Neural progenitor cell (in vitro differentiated cells): ENCODE measurements at regions not wholly inside any gene's neighbourhood (a gene's known extent, or its start where the extent isn't known, plus 50 kb on each side); places are given as distances from the start of the nearest gene placed in this dataset.

Experiments
- DNase-seq: peaks from one replicate; pipeline ENCODE4 v3.0.0-alpha.2; 2016; ENCODE audit warnings: low spot score
- H2AFZ ChIP-seq: fragments of 200-600 bp; sonication (generic); replicated peaks from 2 replicates; pipeline ENCODE4 v1.6.1; 2016; ENCODE audit warnings: antibody characterized with exemption
- H3F3A ChIP-seq: fragments of 200-600 bp; sonication (generic); 2 replicates; pipeline ENCODE4 v1.6.1; 2016; ENCODE audit warnings: antibody characterized with exemption, low read depth
- H3K27ac ChIP-seq: fragments of 200-600 bp; sonication (generic); 2 replicates; pipeline ENCODE4 v1.5.1; 2016; ENCODE audit warnings: mild to moderate bottlenecking
- H3K27me3 ChIP-seq: fragments of 200-600 bp; sonication (generic); 2 replicates; pipeline ENCODE4 v1.6.1; 2016; ENCODE audit warnings: mild to moderate bottlenecking, moderate library complexity
- H3K36me3 ChIP-seq: fragments of 200-600 bp; sonication (generic); 2 replicates; pipeline ENCODE4 v1.5.1; 2016
- H3K4me1 ChIP-seq: fragments of 200-600 bp; sonication (generic); 2 replicates; pipeline ENCODE4 v1.6.1; 2016; ENCODE audit warnings: mixed run types
- H3K4me2 ChIP-seq: fragments of 200-600 bp; sonication (generic); 2 replicates; pipeline ENCODE4 v1.6.1; 2016
- H3K4me3 ChIP-seq: fragments of 200-600 bp; sonication (generic); 2 replicates; pipeline ENCODE4 v1.5.1; 2016
- H3K79me2 ChIP-seq: fragments of 200-600 bp; sonication (generic); 2 replicates; pipeline ENCODE4 v1.6.1; 2016; ENCODE audit warnings: low read depth
- H3K9ac ChIP-seq: fragments of 200-600 bp; sonication (generic); 2 replicates; pipeline ENCODE4 v1.6.1; 2016
- H3K9me3 ChIP-seq: fragments of 200-600 bp; sonication (generic); 2 replicates; pipeline ENCODE4 v1.5.1; 2016; ENCODE audit warnings: low read depth
- H4K20me1 ChIP-seq: fragments of 200-600 bp; sonication (generic); 2 replicates; pipeline ENCODE4 v1.6.1; 2016; ENCODE audit warnings: low read depth
- H3K27ac Mint-ChIP-seq: 3 replicates; pipeline ENCODE4 v1.8.0; 2021; ENCODE audit warnings: mixed read lengths
- H3K27me3 Mint-ChIP-seq: 2 replicates; pipeline ENCODE4 v1.8.0; 2022; ENCODE audit warnings: low read depth, mild to moderate bottlenecking, inconsistent platforms, moderate library complexity, mixed read lengths; ENCODE audit not compliant: insufficient read depth
- H3K36me3 Mint-ChIP-seq: 3 replicates; pipeline ENCODE4 v1.8.0; 2021; ENCODE audit warnings: mixed read lengths
- H3K4me1 Mint-ChIP-seq: 3 replicates; pipeline ENCODE4 v1.8.0; 2021; ENCODE audit warnings: mixed read lengths
- H3K4me3 Mint-ChIP-seq: 3 replicates; pipeline ENCODE4 v1.8.0; 2021; ENCODE audit warnings: mild to moderate bottlenecking, moderate library complexity, mixed read lengths
- H3K9me3 Mint-ChIP-seq: 3 replicates; pipeline ENCODE4 v1.8.0; 2020; ENCODE audit warnings: mixed read lengths
- CTCF ChIP-seq: fragments of 200-600 bp; sonication (generic); IDR thresholded peaks from 2 replicates; pipeline ENCODE4 v1.5.1; 2017; ENCODE audit warnings: antibody characterized with exemption, mild to moderate bottlenecking
- EZH2 ChIP-seq: fragments of 200-600 bp; sonication (generic); IDR thresholded peaks from 2 replicates; pipeline ENCODE4 v1.6.1; 2017; ENCODE audit warnings: antibody characterized with exemption, mild to moderate bottlenecking, moderate library complexity
- EZH2phosphoT487 ChIP-seq: fragments of 200-600 bp; sonication (generic); IDR thresholded peaks from 2 replicates; pipeline ENCODE4 v1.6.1; 2017; ENCODE audit warnings: antibody characterized with exemption

DNA sequence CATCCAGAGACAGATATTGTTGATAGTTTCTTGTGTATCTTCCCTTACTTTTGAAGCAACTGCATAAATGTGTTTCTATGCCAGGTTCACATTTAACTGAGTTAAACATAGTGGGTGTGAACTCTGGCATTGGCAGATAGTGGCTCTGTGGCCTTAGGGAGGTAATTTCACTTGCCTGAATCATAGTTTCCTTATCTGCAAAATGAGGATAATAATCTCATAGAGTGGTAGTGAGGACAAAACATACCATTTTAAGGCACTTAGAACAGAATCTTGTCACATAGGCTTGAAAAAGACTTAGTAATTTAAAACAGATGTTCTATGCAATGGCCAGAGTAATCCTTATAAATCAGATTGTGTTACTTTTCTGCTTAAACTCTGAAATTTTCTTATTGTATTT is 56.4 kb upstream of the SYN3 start:
- no peak overlapping the region for H3K4me2 ChIP-seq
- H3K36me3 ChIP-seq = no peaks in the 10 kb centered on the region
- no peaks in the 10 kb centered on the region for H3K9me3 ChIP-seq
- Mint-ChIP-seq H3K9me3 (no peaks in the 10 kb centered on the region), H3K27me3 (peaks cover 4% of the 10 kb centered on the region), H3K4me1 (peaks cover 34% of the 10 kb centered on the region), H3K27ac (no peak overlapping the region), H3K36me3 (no peaks in the 10 kb centered on the region), H3K4me3 (no peak overlapping the region)
- H4K20me1 ChIP-seq = no peaks in the 10 kb centered on the region
- DNase-seq = no peak
- TF ChIP-seq CTCF = no peak
- TF ChIP-seq EZH2phosphoT487 = no peak
- TF ChIP-seq EZH2 = no peak
- H2AFZ ChIP-seq = no peak overlapping the region
- H3K4me1 ChIP-seq = peaks cover 17% of the 10 kb centered on the region
- no peaks in the 10 kb centered on the region for H3K27me3 ChIP-seq
- H3K9ac ChIP-seq = no peak overlapping the region
- no peak overlapping the region for H3K4me3 ChIP-seq
- H3K79me2 ChIP-seq = no peaks in the 10 kb centered on the region
- H3K27ac ChIP-seq = no peak overlapping the region
- no peaks in the 10 kb centered on the region for H3F3A ChIP-seq

DNA sequence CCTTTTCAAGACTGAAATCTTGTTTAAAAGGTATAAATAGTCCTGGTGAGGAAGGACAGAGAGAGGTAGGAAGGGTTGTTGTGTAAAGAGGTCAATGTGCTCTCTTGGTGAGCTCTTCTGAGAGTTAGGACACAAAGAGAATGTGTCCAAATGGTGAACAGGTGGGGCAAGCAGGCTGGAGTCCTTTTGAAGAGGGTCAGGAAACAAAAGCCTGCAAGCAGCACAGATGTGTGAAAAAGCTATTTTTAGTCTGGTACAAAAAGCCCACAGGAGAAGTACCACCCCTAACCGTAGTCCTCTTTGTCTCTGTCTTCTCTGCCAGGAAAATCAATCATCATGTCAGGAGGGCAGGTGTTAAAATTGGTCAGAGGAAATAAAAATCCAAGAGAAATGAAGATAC is 54.4 kb upstream of the SYN3 start:
- Histone ChIP-seq H3K79me2 (no peaks in the 10 kb centered on the region), H3K27me3 (no peaks in the 10 kb centered on the region), H3K9ac (no peak overlapping the region), H3K9me3 (no peaks in the 10 kb centered on the region), H3K4me1 (peaks cover 17% of the 10 kb centered on the region), H3K4me2 (peak overlapping the region; percentile 42), H3K36me3 (no peaks in the 10 kb centered on the region), H3K27ac (no peak overlapping the region), H4K20me1 (no peaks in the 10 kb centered on the region), H3K4me3 (no peak overlapping the region), H3F3A (no peaks in the 10 kb centered on the region), H2AFZ (no peak overlapping the region)
- no peaks in the 10 kb centered on the region for H3K9me3 Mint-ChIP-seq
- TF ChIP-seq EZH2phosphoT487 (no peak), EZH2 (no peak), CTCF (no peak)
- no peaks in the 10 kb centered on the region for H3K36me3 Mint-ChIP-seq
- DNase-seq = no peak
- H3K27ac Mint-ChIP-seq = peak overlapping the region; percentile 38
- H3K4me3 Mint-ChIP-seq = no peak overlapping the region
- peaks cover 4% of the 10 kb centered on the region for H3K27me3 Mint-ChIP-seq
- H3K4me1 Mint-ChIP-seq = peaks cover 38% of the 10 kb centered on the region

GRCh38 chr22:33111491-33111890 is 53.3 kb upstream of the SYN3 start:
- Histone ChIP-seq H3K36me3 (no peaks in the 10 kb centered on the region), H3K27me3 (no peaks in the 10 kb centered on the region), H4K20me1 (no peaks in the 10 kb centered on the region), H3K79me2 (no peaks in the 10 kb centered on the region), H3F3A (no peaks in the 10 kb centered on the region), H3K4me1 (peaks cover 17% of the 10 kb centered on the region), H3K9me3 (no peaks in the 10 kb centered on the region), H3K9ac (no peak overlapping the region), H2AFZ (no peak overlapping the region), H3K4me3 (no peak overlapping the region), H3K4me2 (peak overlapping the region; percentile 22), H3K27ac (no peak overlapping the region)
- Mint-ChIP-seq H3K4me3 (no peak overlapping the region), H3K36me3 (no peaks in the 10 kb centered on the region), H3K27ac (no peak overlapping the region), H3K4me1 (peaks cover 38% of the 10 kb centered on the region), H3K9me3 (no peaks in the 10 kb centered on the region), H3K27me3 (peaks cover 4% of the 10 kb centered on the region)
- no peak for DNase-seq
- TF ChIP-seq EZH2phosphoT487 (no peak), EZH2 (no peak), CTCF (no peak)
